ENCODE measurements at regions not wholly inside any gene's neighbourhood (a gene's known extent, or its start where the extent isn't known, plus 50 kb on each side); places are given as distances from the start of the nearest gene placed in this dataset.
"Not testable (repeated sequence)": the region's sequence is repeated elsewhere in the genome, so short reads cannot be mapped to it uniquely, and the experiment has no call there.

GRCh38 chr6:21767891-21768648, 174.5 kb downstream of the SOX4 start:
- no peak for DNase-seq (ENCODE audit: extremely low read depth, low read depth, low spot score)

GRCh38 chr6:21769405-21769861, 175.9 kb downstream of the SOX4 start:
- no peak for DNase-seq (ENCODE audit: extremely low read depth, low read depth, low spot score)

- no peak for DNase-seq (ENCODE audit: extremely low read depth, low read depth, low spot score)
These were observed 176.4 kb downstream of the SOX4 start for GRCh38 chr6:21769968-21770367.

GRCh38 chr6:21771626-21772320, 178.2 kb downstream of the SOX4 start:
- no peak for DNase-seq (ENCODE audit: extremely low read depth, low read depth, low spot score)

GRCh38 chr6:21772477-21772876, 178.9 kb downstream of the SOX4 start:
- no peak for DNase-seq (ENCODE audit: extremely low read depth, low read depth, low spot score)

GRCh38 chr6:21772884-21773575, 179.5 kb downstream of the SOX4 start:
- DNase-seq (ENCODE audit: extremely low read depth, low read depth, low spot score) = no peak

- DNase-seq (ENCODE audit: extremely low read depth, low read depth, low spot score) = no peak
These were observed 180.0 kb downstream of the SOX4 start for GRCh38 chr6:21773576-21773968.

GRCh38 chr6:21777846-21778245, 184.3 kb downstream of the SOX4 start:
- no peak for DNase-seq (ENCODE audit: extremely low read depth, low read depth, low spot score)

- no peak for DNase-seq (ENCODE audit: extremely low read depth, low read depth, low spot score)
These were observed 186.6 kb downstream of the SOX4 start for GRCh38 chr6:21780141-21780540.

- no peak for DNase-seq (ENCODE audit: extremely low read depth, low read depth, low spot score)
These were observed 187.1 kb downstream of the SOX4 start for GRCh38 chr6:21780679-21781078.

- no peak for DNase-seq (ENCODE audit: extremely low read depth, low read depth, low spot score)
These were observed 187.6 kb downstream of the SOX4 start for GRCh38 chr6:21781128-21781527.

- DNase-seq (ENCODE audit: extremely low read depth, low read depth, low spot score) = no peak
These were observed 191.6 kb downstream of the SOX4 start for GRCh38 chr6:21785164-21785563.

- no peak for DNase-seq (ENCODE audit: extremely low read depth, low read depth, low spot score)
These were observed 197.5 kb downstream of the SOX4 start for GRCh38 chr6:21791056-21791455.

- no peak for DNase-seq (ENCODE audit: extremely low read depth, low read depth, low spot score)
These were observed 198.0 kb downstream of the SOX4 start for GRCh38 chr6:21791581-21791980.

GRCh38 chr6:21792177-21792576, 198.6 kb downstream of the SOX4 start:
- no peak for DNase-seq (ENCODE audit: extremely low read depth, low read depth, low spot score)

GRCh38 chr6:21796979-21797378, 203.4 kb downstream of the SOX4 start:
- not testable (repeated sequence) for DNase-seq (ENCODE audit: extremely low read depth, low read depth, low spot score)

- no peak for DNase-seq (ENCODE audit: extremely low read depth, low read depth, low spot score)
These were observed 204.9 kb downstream of the SOX4 start for GRCh38 chr6:21798468-21798867.

GRCh38 chr6:21800330-21800729, 206.8 kb downstream of the SOX4 start:
- no peak for DNase-seq (ENCODE audit: extremely low read depth, low read depth, low spot score)

GRCh38 chr6:21800948-21801438, 207.4 kb downstream of the SOX4 start:
- no peak for DNase-seq (ENCODE audit: extremely low read depth, low read depth, low spot score)

- no peak for DNase-seq (ENCODE audit: extremely low read depth, low read depth, low spot score)
These were observed 208.1 kb downstream of the SOX4 start for GRCh38 chr6:21801446-21802174.
